ENCODE measurements at regions not wholly inside any gene's neighbourhood (a gene's known extent, or its start where the extent isn't known, plus 50 kb on each side); places are given as distances from the start of the nearest gene placed in this dataset.

DNA sequence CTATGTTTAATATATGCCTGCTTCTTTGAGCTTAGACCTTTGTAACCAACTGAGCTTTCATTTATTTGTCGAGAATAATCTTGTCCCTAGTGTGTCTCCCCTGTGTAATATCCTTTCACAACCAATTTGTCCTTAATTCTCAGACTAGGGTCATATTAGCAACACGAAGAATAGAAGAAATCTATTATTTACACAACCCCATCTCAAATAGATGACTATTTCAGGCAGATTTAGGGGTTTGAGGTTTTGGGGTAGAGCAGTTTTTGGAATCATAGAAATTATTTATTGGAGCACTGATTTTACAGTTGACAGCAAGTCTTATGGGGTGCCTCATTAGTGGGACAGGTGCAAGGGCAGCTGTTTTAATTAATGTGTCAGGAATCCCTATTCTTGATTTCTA lies 91.2 kb upstream of the ANO4 start:
- TF ChIP-seq, protein P1, sequence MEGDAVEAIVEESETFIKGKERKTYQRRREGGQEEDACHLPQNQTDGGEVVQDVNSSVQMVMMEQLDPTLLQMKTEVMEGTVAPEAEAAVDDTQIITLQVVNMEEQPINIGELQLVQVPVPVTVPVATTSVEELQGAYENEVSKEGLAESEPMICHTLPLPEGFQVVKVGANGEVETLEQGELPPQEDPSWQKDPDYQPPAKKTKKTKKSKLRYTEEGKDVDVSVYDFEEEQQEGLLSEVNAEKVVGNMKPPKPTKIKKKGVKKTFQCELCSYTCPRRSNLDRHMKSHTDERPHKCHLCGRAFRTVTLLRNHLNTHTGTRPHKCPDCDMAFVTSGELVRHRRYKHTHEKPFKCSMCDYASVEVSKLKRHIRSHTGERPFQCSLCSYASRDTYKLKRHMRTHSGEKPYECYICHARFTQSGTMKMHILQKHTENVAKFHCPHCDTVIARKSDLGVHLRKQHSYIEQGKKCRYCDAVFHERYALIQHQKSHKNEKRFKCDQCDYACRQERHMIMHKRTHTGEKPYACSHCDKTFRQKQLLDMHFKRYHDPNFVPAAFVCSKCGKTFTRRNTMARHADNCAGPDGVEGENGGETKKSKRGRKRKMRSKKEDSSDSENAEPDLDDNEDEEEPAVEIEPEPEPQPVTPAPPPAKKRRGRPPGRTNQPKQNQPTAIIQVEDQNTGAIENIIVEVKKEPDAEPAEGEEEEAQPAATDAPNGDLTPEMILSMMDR (IDR thresholded peaks at IDR 0.05), result no peak
- no peak for TF ChIP-seq POLR2A (IDR thresholded peaks at IDR 0.05)
